ENCODE measurements at regions not wholly inside any gene's neighbourhood (a gene's known extent, or its start where the extent isn't known, plus 50 kb on each side); places are given as distances from the start of the nearest gene placed in this dataset.

- H3K4me3 ChIP-seq (ENCODE audit: low read length): no peak overlapping the region
- H3K4me1 ChIP-seq (ENCODE audit: control insufficient read depth, insufficient read depth, low read length): no peaks in the 10 kb centered on the region
- no peak overlapping the region for H3K9ac ChIP-seq (ENCODE audit: low read length)
- H3K9me3 ChIP-seq (ENCODE audit: control insufficient read depth, low read length): no peaks in the 10 kb centered on the region
- no peaks in the 10 kb centered on the region for H3K36me3 ChIP-seq (ENCODE audit: control insufficient read depth, insufficient read depth, low read length, severe bottlenecking)
- no peaks in the 10 kb centered on the region for H3K27me3 ChIP-seq (replicated peaks; ENCODE audit: control insufficient read depth, insufficient read depth, low read length)
- DNase-seq (ENCODE audit: low read depth): no peak
Observed at GRCh38 chr11:26095340-26095739, 236.6 kb upstream of the ANO3 start.

GRCh38 chr11:26096451-26096850 lies 235.5 kb upstream of the ANO3 start:
- Histone ChIP-seq H3K36me3 (ENCODE audit: control insufficient read depth, insufficient read depth, low read length, severe bottlenecking) (no peaks in the 10 kb centered on the region), H3K9ac (ENCODE audit: low read length) (no peak overlapping the region), H3K9me3 (ENCODE audit: control insufficient read depth, low read length) (no peaks in the 10 kb centered on the region), H3K4me1 (ENCODE audit: control insufficient read depth, insufficient read depth, low read length) (no peaks in the 10 kb centered on the region), H3K27me3 (replicated peaks; ENCODE audit: control insufficient read depth, insufficient read depth, low read length) (no peaks in the 10 kb centered on the region), H3K4me3 (ENCODE audit: low read length) (no peak overlapping the region)
- peak; percentile 45 for DNase-seq (ENCODE audit: low read depth)

GRCh38 chr11:26102325-26102724 lies 229.6 kb upstream of the ANO3 start:
- Histone ChIP-seq H3K4me3 (ENCODE audit: low read length) (no peak overlapping the region), H3K36me3 (ENCODE audit: control insufficient read depth, insufficient read depth, low read length, severe bottlenecking) (no peaks in the 10 kb centered on the region), H3K4me1 (ENCODE audit: control insufficient read depth, insufficient read depth, low read length) (no peaks in the 10 kb centered on the region), H3K27me3 (replicated peaks; ENCODE audit: control insufficient read depth, insufficient read depth, low read length) (no peaks in the 10 kb centered on the region), H3K9me3 (ENCODE audit: control insufficient read depth, low read length) (no peaks in the 10 kb centered on the region), H3K9ac (ENCODE audit: low read length) (no peak overlapping the region)
- DNase-seq (ENCODE audit: low read depth): no peak

GRCh38 chr11:26105762-26106423 lies 226.0 kb upstream of the ANO3 start:
- no peaks in the 10 kb centered on the region for H3K9me3 ChIP-seq (ENCODE audit: control insufficient read depth, low read length)
- H3K4me3 ChIP-seq (ENCODE audit: low read length): no peak overlapping the region
- no peaks in the 10 kb centered on the region for H3K27me3 ChIP-seq (replicated peaks; ENCODE audit: control insufficient read depth, insufficient read depth, low read length)
- DNase-seq (ENCODE audit: low read depth): no peak
- H3K36me3 ChIP-seq (ENCODE audit: control insufficient read depth, insufficient read depth, low read length, severe bottlenecking): no peaks in the 10 kb centered on the region
- H3K4me1 ChIP-seq (ENCODE audit: control insufficient read depth, insufficient read depth, low read length): no peaks in the 10 kb centered on the region
- no peak overlapping the region for H3K9ac ChIP-seq (ENCODE audit: low read length)

- Histone ChIP-seq H3K4me1 (ENCODE audit: control insufficient read depth, insufficient read depth, low read length) (no peaks in the 10 kb centered on the region), H3K9ac (ENCODE audit: low read length) (no peak overlapping the region), H3K36me3 (ENCODE audit: control insufficient read depth, insufficient read depth, low read length, severe bottlenecking) (no peaks in the 10 kb centered on the region), H3K27me3 (replicated peaks; ENCODE audit: control insufficient read depth, insufficient read depth, low read length) (no peaks in the 10 kb centered on the region), H3K4me3 (ENCODE audit: low read length) (no peak overlapping the region), H3K9me3 (ENCODE audit: control insufficient read depth, low read length) (no peaks in the 10 kb centered on the region)
- no peak for DNase-seq (ENCODE audit: low read depth)
Observed at GRCh38 chr11:26106726-26107125, 225.2 kb upstream of the ANO3 start.

- no peak overlapping the region for H3K4me3 ChIP-seq (ENCODE audit: low read length)
- no peaks in the 10 kb centered on the region for H3K9me3 ChIP-seq (ENCODE audit: control insufficient read depth, low read length)
- DNase-seq (ENCODE audit: low read depth): no peak
- no peaks in the 10 kb centered on the region for H3K4me1 ChIP-seq (ENCODE audit: control insufficient read depth, insufficient read depth, low read length)
- H3K9ac ChIP-seq (ENCODE audit: low read length): no peak overlapping the region
- H3K36me3 ChIP-seq (ENCODE audit: control insufficient read depth, insufficient read depth, low read length, severe bottlenecking): no peaks in the 10 kb centered on the region
- H3K27me3 ChIP-seq (replicated peaks; ENCODE audit: control insufficient read depth, insufficient read depth, low read length): no peaks in the 10 kb centered on the region
Observed at GRCh38 chr11:26109658-26110368, 222.1 kb upstream of the ANO3 start.

GRCh38 chr11:26112264-26112663 lies 219.7 kb upstream of the ANO3 start:
- Histone ChIP-seq H3K4me1 (ENCODE audit: control insufficient read depth, insufficient read depth, low read length) (no peaks in the 10 kb centered on the region), H3K27me3 (replicated peaks; ENCODE audit: control insufficient read depth, insufficient read depth, low read length) (no peaks in the 10 kb centered on the region), H3K9ac (ENCODE audit: low read length) (no peak overlapping the region), H3K4me3 (ENCODE audit: low read length) (no peak overlapping the region), H3K36me3 (ENCODE audit: control insufficient read depth, insufficient read depth, low read length, severe bottlenecking) (no peaks in the 10 kb centered on the region), H3K9me3 (ENCODE audit: control insufficient read depth, low read length) (no peaks in the 10 kb centered on the region)
- no peak for DNase-seq (ENCODE audit: low read depth)

- no peaks in the 10 kb centered on the region for H3K36me3 ChIP-seq (ENCODE audit: control insufficient read depth, insufficient read depth, low read length, severe bottlenecking)
- no peak for DNase-seq (ENCODE audit: low read depth)
Observed at GRCh38 chr11:26121466-26121865, 210.5 kb upstream of the ANO3 start.

GRCh38 chr11:26126741-26127140 lies 205.2 kb upstream of the ANO3 start:
- no peaks in the 10 kb centered on the region for H3K9me3 ChIP-seq (ENCODE audit: control insufficient read depth, low read length)
- H3K9ac ChIP-seq (ENCODE audit: low read length): no peak overlapping the region
- no peaks in the 10 kb centered on the region for H3K4me1 ChIP-seq (ENCODE audit: control insufficient read depth, insufficient read depth, low read length)
- H3K4me3 ChIP-seq (ENCODE audit: low read length): no peak overlapping the region
- H3K36me3 ChIP-seq (ENCODE audit: control insufficient read depth, insufficient read depth, low read length, severe bottlenecking): no peaks in the 10 kb centered on the region
- no peak for DNase-seq (ENCODE audit: low read depth)
- H3K27me3 ChIP-seq (replicated peaks; ENCODE audit: control insufficient read depth, insufficient read depth, low read length): no peaks in the 10 kb centered on the region

More at GRCh38 chr11:26121466-26121865, 210.5 kb upstream of the ANO3 start:
- Histone ChIP-seq H3K27me3 (replicated peaks; ENCODE audit: control insufficient read depth, insufficient read depth, low read length) (no peaks in the 10 kb centered on the region), H3K9ac (ENCODE audit: low read length) (no peak overlapping the region), H3K4me1 (ENCODE audit: control insufficient read depth, insufficient read depth, low read length) (no peaks in the 10 kb centered on the region), H3K9me3 (ENCODE audit: control insufficient read depth, low read length) (no peaks in the 10 kb centered on the region), H3K4me3 (ENCODE audit: low read length) (no peak overlapping the region)

- no peaks in the 10 kb centered on the region for H3K9me3 ChIP-seq (ENCODE audit: control insufficient read depth, low read length)
- H3K36me3 ChIP-seq (ENCODE audit: control insufficient read depth, insufficient read depth, low read length, severe bottlenecking): no peaks in the 10 kb centered on the region
- no peak overlapping the region for H3K4me3 ChIP-seq (ENCODE audit: low read length)
- no peak for DNase-seq (ENCODE audit: low read depth)
- H3K9ac ChIP-seq (ENCODE audit: low read length): no peak overlapping the region
- H3K4me1 ChIP-seq (ENCODE audit: control insufficient read depth, insufficient read depth, low read length): no peaks in the 10 kb centered on the region
- no peaks in the 10 kb centered on the region for H3K27me3 ChIP-seq (replicated peaks; ENCODE audit: control insufficient read depth, insufficient read depth, low read length)
Observed at GRCh38 chr11:26127336-26127735, 204.6 kb upstream of the ANO3 start.

GRCh38 chr11:26131406-26131805 lies 200.5 kb upstream of the ANO3 start:
- Histone ChIP-seq H3K4me3 (ENCODE audit: low read length) (no peak overlapping the region), H3K4me1 (ENCODE audit: control insufficient read depth, insufficient read depth, low read length) (no peaks in the 10 kb centered on the region), H3K36me3 (ENCODE audit: control insufficient read depth, insufficient read depth, low read length, severe bottlenecking) (no peaks in the 10 kb centered on the region), H3K27me3 (replicated peaks; ENCODE audit: control insufficient read depth, insufficient read depth, low read length) (no peaks in the 10 kb centered on the region), H3K9me3 (ENCODE audit: control insufficient read depth, low read length) (no peaks in the 10 kb centered on the region), H3K9ac (ENCODE audit: low read length) (no peak overlapping the region)
- DNase-seq (ENCODE audit: low read depth): no peak

Measured in adipocyte (in vitro differentiated cells).